ENCODE measurements at regions not wholly inside any gene's neighbourhood (a gene's known extent, or its start where the extent isn't known, plus 50 kb on each side); places are given as distances from the start of the nearest gene placed in this dataset.

- Histone ChIP-seq H3K36me3 (ENCODE audit: control insufficient read depth, insufficient read depth, low read length) (no peaks in the 10 kb centered on the region), H3K9me3 (ENCODE audit: control insufficient read depth, low read length) (no peaks in the 10 kb centered on the region), H3K4me3 (ENCODE audit: low read depth, low read length) (no peak overlapping the region), H3K4me1 (no peaks in the 10 kb centered on the region), H3K9ac (no peak overlapping the region), H3K4me2 (ENCODE audit: low read length) (no peak overlapping the region), H3K27me3 (ENCODE audit: control insufficient read depth, insufficient read depth, low read length) (no peaks in the 10 kb centered on the region), H2AFZ (no peak overlapping the region), H3K79me2 (no peaks in the 10 kb centered on the region), H3K27ac (no peak overlapping the region)
- TF ChIP-seq, protein P1, sequence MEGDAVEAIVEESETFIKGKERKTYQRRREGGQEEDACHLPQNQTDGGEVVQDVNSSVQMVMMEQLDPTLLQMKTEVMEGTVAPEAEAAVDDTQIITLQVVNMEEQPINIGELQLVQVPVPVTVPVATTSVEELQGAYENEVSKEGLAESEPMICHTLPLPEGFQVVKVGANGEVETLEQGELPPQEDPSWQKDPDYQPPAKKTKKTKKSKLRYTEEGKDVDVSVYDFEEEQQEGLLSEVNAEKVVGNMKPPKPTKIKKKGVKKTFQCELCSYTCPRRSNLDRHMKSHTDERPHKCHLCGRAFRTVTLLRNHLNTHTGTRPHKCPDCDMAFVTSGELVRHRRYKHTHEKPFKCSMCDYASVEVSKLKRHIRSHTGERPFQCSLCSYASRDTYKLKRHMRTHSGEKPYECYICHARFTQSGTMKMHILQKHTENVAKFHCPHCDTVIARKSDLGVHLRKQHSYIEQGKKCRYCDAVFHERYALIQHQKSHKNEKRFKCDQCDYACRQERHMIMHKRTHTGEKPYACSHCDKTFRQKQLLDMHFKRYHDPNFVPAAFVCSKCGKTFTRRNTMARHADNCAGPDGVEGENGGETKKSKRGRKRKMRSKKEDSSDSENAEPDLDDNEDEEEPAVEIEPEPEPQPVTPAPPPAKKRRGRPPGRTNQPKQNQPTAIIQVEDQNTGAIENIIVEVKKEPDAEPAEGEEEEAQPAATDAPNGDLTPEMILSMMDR (IDR thresholded peaks at IDR 0.05): no peak
These were observed 169.9 kb upstream of the LDB2 start for GRCh38 chr4:17068392-17068791.

- no peak overlapping the region for H3K9ac ChIP-seq
- no peak overlapping the region for H3K4me3 ChIP-seq (ENCODE audit: low read depth, low read length)
- no peaks in the 10 kb centered on the region for H3K9me3 ChIP-seq (ENCODE audit: control insufficient read depth, low read length)
- no peak overlapping the region for H3K4me2 ChIP-seq (ENCODE audit: low read length)
- H3K79me2 ChIP-seq: no peaks in the 10 kb centered on the region
- TF ChIP-seq, protein P1 (IDR thresholded peaks at IDR 0.05): no peak
- H3K4me1 ChIP-seq: no peaks in the 10 kb centered on the region
- H3K36me3 ChIP-seq (ENCODE audit: control insufficient read depth, insufficient read depth, low read length): no peaks in the 10 kb centered on the region
- H3K27ac ChIP-seq: no peak overlapping the region
- no peaks in the 10 kb centered on the region for H3K27me3 ChIP-seq (ENCODE audit: control insufficient read depth, insufficient read depth, low read length)
- H2AFZ ChIP-seq: no peak overlapping the region
These were observed 168.5 kb upstream of the LDB2 start for GRCh38 chr4:17066972-17067371.

GRCh38 chr4:17066236-17066635 is 167.8 kb upstream of the LDB2 start:
- no peaks in the 10 kb centered on the region for H3K27me3 ChIP-seq (ENCODE audit: control insufficient read depth, insufficient read depth, low read length)
- H3K4me1 ChIP-seq: no peaks in the 10 kb centered on the region
- H3K9ac ChIP-seq: no peak overlapping the region
- H3K4me2 ChIP-seq (ENCODE audit: low read length): no peak overlapping the region
- TF ChIP-seq, protein P1 (IDR thresholded peaks at IDR 0.05): no peak
- no peak overlapping the region for H3K4me3 ChIP-seq (ENCODE audit: low read depth, low read length)
- no peaks in the 10 kb centered on the region for H3K9me3 ChIP-seq (ENCODE audit: control insufficient read depth, low read length)
- no peaks in the 10 kb centered on the region for H3K36me3 ChIP-seq (ENCODE audit: control insufficient read depth, insufficient read depth, low read length)
- no peak overlapping the region for H3K27ac ChIP-seq
- H3K79me2 ChIP-seq: no peaks in the 10 kb centered on the region
- H2AFZ ChIP-seq: no peak overlapping the region

DNA sequence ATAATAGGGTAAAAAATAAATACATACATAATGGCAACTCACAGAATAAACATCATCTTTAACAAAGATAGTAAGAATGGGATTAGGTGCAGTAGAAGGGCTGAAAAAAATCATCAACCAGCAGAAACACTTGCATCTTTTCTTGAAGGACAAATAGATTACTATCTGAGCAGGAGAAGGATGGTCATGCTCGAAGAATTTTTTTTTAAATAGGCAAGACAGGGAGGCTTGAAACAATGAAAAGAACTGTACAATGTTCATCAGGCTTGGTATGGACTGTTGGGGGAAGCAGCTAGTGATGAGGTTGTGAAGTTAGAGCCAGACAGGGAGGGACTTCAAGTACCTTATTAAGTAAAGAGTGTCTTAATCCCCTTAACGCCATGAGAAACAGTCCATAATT is 167.4 kb upstream of the LDB2 start:
- TF ChIP-seq, protein P1 (IDR thresholded peaks at IDR 0.05): no peak
- no peaks in the 10 kb centered on the region for H3K79me2 ChIP-seq
- H3K4me2 ChIP-seq (ENCODE audit: low read length): no peak overlapping the region
- no peaks in the 10 kb centered on the region for H3K9me3 ChIP-seq (ENCODE audit: control insufficient read depth, low read length)
- H3K27ac ChIP-seq: no peak overlapping the region
- no peaks in the 10 kb centered on the region for H3K36me3 ChIP-seq (ENCODE audit: control insufficient read depth, insufficient read depth, low read length)
- no peaks in the 10 kb centered on the region for H3K27me3 ChIP-seq (ENCODE audit: control insufficient read depth, insufficient read depth, low read length)
- H3K9ac ChIP-seq: no peak overlapping the region
- no peaks in the 10 kb centered on the region for H3K4me1 ChIP-seq
- H3K4me3 ChIP-seq (ENCODE audit: low read depth, low read length): no peak overlapping the region
- H2AFZ ChIP-seq: no peak overlapping the region

- Histone ChIP-seq H3K9ac (no peak overlapping the region), H3K9me3 (ENCODE audit: control insufficient read depth, low read length) (no peaks in the 10 kb centered on the region), H3K4me3 (ENCODE audit: low read depth, low read length) (no peak overlapping the region), H2AFZ (no peak overlapping the region), H3K36me3 (ENCODE audit: control insufficient read depth, insufficient read depth, low read length) (no peaks in the 10 kb centered on the region), H3K4me1 (no peaks in the 10 kb centered on the region), H3K27me3 (ENCODE audit: control insufficient read depth, insufficient read depth, low read length) (no peaks in the 10 kb centered on the region), H3K27ac (no peak overlapping the region), H3K4me2 (ENCODE audit: low read length) (no peak overlapping the region), H3K79me2 (no peaks in the 10 kb centered on the region)
- TF ChIP-seq, protein P1 (IDR thresholded peaks at IDR 0.05): no peak
These were observed 166.5 kb upstream of the LDB2 start for GRCh38 chr4:17064959-17065358.
